Glomerular visceral epithelial cell (primary cell): ENCODE measurements at regions not wholly inside any gene's neighbourhood (a gene's known extent, or its start where the extent isn't known, plus 50 kb on each side); places are given as distances from the start of the nearest gene placed in this dataset.

Experiments
- DNase-seq: peaks from one replicate; pipeline ENCODE4 v3.0.0-alpha.2; 2016; ENCODE audit errors: extremely low spot score

- no peak for DNase-seq
Observed at GRCh38 chr2:102078773-102079172, 63.8 kb upstream of the IL1R1 start.

GRCh38 chr2:102080451-102081242, 61.9 kb upstream of the IL1R1 start:
- DNase-seq, result peak; percentile 39

- DNase-seq, result no peak
Observed at GRCh38 chr2:102081243-102081522, 61.4 kb upstream of the IL1R1 start.

- no peak for DNase-seq
Observed at GRCh38 chr2:102081606-102082005, 60.9 kb upstream of the IL1R1 start.

GRCh38 chr2:102082571-102083392, 59.8 kb upstream of the IL1R1 start:
- DNase-seq, result peak; percentile 87

GRCh38 chr2:102083393-102083703, 59.2 kb upstream of the IL1R1 start:
- no peak for DNase-seq

GRCh38 chr2:102084651-102085050, 57.9 kb upstream of the IL1R1 start:
- no peak for DNase-seq

GRCh38 chr2:102085238-102085637, 57.3 kb upstream of the IL1R1 start:
- no peak for DNase-seq

GRCh38 chr2:102086150-102086872, 56.2 kb upstream of the IL1R1 start:
- DNase-seq, result no peak

- DNase-seq, result no peak
Observed at GRCh38 chr2:102091121-102091520, 51.4 kb upstream of the IL1R1 start.

- DNase-seq, result no peak
Observed at GRCh38 chr2:102091908-102092307, 50.6 kb upstream of the IL1R1 start.

GRCh38 chr2:102092535-102092934, 50.0 kb upstream of the IL1R1 start:
- no peak for DNase-seq
